CD4-positive, alpha-beta T cell treated with Interleukin-17A for 4 hours (primary cell): ENCODE measurements at regions not wholly inside any gene's neighbourhood (a gene's known extent, or its start where the extent isn't known, plus 50 kb on each side); places are given as distances from the start of the nearest gene placed in this dataset.

Experiments
- DNase-seq: peaks from one replicate; pipeline ENCODE4 v3.0.0-alpha.2; 2020; ENCODE audit warnings: mixed read lengths

- no peak for DNase-seq
Measured at GRCh38 chr11:27287205-27287604, 75.8 kb downstream of the CCDC34 start.

DNA sequence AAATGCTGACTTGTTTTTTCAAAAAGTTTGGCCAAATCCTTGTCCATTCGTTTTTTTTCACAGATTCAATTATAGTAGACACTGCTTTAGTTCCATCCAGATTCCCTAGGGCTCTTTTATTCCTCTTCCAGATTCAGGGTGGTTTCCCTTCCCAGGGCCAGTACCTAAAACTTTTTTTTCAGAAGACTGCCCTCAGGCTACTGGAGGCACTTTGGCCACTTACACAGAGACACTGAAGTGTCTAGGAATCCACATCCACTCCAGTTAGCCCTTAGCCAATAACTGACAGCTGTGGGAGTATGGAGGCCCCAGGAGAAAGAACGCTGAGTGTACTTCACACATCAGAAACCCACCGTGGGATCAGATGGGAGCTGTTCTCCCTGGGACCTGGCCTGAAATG lies 77.3 kb downstream of the CCDC34 start:
- DNase-seq, result no peak

- no peak for DNase-seq
Measured at GRCh38 chr11:27282806-27283205, 80.2 kb downstream of the CCDC34 start.

GRCh38 chr11:27281740-27282590 lies 81.0 kb downstream of the CCDC34 start:
- DNase-seq, result no peak

- no peak for DNase-seq
Measured at GRCh38 chr11:27281276-27281675, 81.7 kb downstream of the CCDC34 start.

GRCh38 chr11:27280140-27280539 lies 82.9 kb downstream of the CCDC34 start:
- DNase-seq, result no peak

- DNase-seq, result no peak
Measured at GRCh38 chr11:27279460-27279859, 83.6 kb downstream of the CCDC34 start.

DNA sequence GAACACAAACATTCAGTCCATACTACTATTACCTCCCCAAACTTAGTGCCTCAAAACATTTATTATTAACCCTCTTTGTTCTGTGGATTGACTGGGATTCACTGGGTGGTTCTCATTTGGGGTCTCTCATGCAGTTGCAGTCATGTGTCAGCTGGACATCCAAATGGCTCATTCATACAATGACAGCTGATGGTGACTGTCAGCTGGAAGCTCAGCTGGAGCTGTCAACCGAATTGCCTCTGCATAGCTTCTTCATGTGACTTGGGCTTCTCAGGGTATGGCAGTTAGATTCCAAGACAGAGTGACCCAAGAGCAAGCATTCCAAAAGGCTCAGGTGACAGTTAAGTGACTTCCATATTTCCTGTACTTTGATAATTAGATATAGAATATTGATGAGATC lies 85.2 kb downstream of the CCDC34 start:
- no peak for DNase-seq

DNA sequence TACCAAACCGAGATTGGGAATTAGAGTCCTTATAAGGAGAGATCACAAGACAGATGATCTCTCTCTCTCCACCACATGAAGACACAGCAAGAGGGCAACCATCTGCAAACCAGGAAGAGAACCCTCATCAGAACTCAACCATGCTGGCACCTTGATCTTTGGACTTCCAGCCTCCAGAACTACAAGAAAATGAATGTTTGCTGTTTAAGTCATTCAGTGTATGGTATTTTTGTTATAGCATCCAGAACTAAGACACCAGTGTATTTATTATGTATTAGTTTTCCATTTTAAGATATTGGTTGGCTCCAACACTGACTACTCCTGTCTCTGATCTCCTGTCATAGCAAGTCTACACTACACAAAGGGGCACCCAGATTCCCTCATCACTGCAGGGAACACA lies 86.9 kb downstream of the CCDC34 start:
- no peak for DNase-seq

- DNase-seq, result no peak
Measured at GRCh38 chr11:27274854-27275395, 88.1 kb downstream of the CCDC34 start.

- no peak for DNase-seq
Measured at GRCh38 chr11:27266125-27266524, 96.9 kb downstream of the CCDC34 start.

DNA sequence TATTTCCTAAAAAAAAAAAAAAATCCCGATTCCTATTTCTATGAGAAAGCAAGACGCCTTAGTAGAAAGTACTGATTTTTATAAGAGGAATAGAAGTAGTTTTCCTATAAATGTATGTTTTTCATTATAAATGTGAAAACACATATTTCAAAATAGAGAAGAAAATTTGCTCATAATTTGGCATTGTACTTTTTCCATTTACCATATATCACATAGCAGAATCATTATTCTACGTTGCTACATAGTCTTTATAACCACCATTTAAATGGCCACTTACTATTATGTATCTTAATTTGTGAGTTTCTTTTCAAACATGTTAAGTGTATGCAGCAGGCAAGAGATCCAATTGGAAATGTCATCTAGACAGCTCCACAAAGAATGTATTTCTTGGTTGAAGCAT lies 99.0 kb downstream of the CCDC34 start:
- DNase-seq, result no peak

DNA sequence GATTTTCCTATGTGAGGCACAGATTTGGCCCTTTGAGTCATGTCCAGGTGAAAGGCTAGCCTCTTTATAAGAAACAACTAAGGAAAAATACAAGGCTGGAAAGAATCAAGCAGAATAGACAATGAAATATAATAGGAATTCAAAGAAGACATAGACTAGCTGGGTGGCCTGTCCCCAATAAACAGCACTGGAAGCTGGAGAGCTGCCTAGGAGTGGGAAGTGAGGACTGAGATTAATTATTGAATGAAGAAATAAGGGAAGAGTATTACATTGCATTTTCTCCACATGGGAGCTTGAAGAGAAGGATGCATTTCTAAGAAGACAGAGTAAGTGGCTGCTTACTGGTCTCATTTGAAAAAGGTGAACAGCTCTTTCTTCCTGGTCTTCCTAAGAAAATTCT lies 100.0 kb downstream of the CCDC34 start:
- DNase-seq, result no peak

DNA sequence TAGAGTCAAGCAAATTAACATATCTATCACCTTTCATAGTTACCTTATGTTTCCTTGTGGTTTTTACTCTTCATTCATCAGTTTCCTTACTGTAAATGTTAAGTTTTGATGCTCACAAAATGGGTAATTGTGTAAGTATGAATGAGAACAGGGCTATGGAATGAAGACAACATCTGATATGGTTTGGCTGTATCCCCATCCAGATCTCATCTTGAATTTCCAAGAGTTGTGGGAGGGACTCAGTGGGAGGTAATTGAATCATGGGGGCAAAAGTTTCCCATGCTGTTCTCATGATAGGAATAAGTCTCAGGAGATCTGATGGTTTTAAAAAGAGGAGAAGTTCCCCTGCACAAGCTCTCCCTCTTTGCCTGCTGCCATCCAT lies 107.6 kb downstream of the CCDC34 start:
- no peak for DNase-seq

GRCh38 chr11:27254744-27255446 lies 108.1 kb downstream of the CCDC34 start:
- DNase-seq, result no peak

- DNase-seq, result no peak
Measured at GRCh38 chr11:27253224-27253623, 109.8 kb downstream of the CCDC34 start.

DNA sequence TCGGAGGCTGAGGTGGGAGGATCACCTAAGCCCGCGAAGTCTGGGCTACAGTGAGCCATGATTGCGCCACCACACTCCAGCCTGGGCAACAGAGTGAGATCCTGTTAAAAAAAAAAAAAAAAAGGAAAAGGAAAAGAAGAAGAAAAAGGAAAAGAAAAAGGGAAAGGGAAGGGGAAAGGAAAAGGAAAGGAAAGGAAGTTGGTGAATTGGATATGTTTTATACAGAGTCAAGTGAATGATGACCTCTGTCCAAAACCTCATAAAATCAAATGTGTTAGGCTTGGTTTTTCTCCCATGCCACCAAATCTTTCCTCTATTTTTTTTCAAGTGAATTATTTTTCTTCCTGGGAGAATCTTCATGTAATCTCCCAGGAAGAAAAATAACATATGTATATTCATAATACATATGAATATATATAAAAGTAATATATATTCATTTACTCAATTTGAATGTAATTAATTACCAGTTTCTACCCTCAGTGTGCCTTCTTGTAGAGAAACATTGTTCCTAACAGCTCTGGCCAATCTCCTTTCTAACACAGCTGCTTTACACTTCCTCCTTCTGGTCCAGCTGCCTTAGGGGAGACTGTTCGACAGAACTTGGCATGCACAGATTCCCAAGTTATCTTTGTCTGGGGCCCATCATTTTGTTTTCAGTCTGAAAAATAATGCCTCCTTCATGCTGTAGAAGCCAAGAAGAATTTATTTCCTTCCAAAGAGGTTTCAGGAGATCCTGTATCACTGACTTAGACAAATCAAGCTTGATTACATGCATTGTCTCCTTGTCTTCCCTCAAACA lies 111.9 kb downstream of the CCDC34 start:
- no peak for DNase-seq

GRCh38 chr11:27248576-27249509 lies 114.2 kb downstream of the CCDC34 start:
- no peak for DNase-seq

DNA sequence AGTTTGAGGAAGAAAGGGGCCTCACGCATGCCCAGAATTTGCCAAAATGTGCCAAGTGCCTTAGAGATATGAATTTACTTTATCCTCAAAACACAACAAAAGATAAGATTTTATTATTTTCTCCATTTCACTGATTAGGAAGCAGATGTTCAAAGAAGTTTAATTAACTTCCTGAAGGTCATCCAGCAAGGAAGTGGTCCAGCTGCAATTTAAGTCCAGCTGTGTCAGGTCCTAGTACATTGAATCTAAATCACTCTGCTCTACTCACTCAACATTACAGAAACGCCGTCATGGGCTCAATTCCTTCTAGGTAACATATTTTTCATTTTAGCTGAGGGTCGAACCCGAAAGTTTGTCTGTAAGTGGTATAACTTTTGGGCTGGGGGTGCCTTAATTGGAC lies 115.4 kb downstream of the CCDC34 start:
- DNase-seq, result no peak

- DNase-seq, result no peak
Measured at GRCh38 chr11:27246925-27247324, 116.1 kb downstream of the CCDC34 start.

GRCh38 chr11:27244900-27245299 lies 118.1 kb downstream of the CCDC34 start:
- no peak for DNase-seq

DNA sequence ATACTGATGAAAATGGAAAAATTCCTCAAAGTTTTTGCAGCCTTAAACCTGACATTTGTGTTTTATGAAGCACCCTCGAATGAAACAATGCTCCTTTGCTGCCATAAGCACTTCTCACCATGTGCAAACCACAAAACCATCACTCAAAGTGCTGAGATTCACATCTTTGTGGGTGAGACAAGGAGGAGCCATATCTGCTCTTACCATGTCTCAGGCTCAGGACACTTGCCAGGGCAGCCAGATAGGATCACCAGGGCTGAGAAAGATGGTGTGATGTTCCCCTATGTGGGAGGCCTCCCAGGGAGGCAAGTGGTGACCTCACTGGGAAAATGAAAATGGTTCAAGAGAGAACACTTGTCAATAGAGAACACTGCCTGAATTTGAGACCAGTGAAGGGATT lies 120.4 kb downstream of the CCDC34 start:
- DNase-seq, result no peak
